GM10266 (cell line): ENCODE measurements at regions not wholly inside any gene's neighbourhood (a gene's known extent, or its start where the extent isn't known, plus 50 kb on each side); places are given as distances from the start of the nearest gene placed in this dataset.

Experiments used
- DNase-seq: peaks from one replicate; pipeline ENCODE4 v3.0.0; 2012; ENCODE audit errors: extremely low spot score
- CTCF ChIP-seq: IDR thresholded peaks from 2 replicates; pipeline ENCODE4 v1.5.1; 2012; ENCODE audit warnings: mild to moderate bottlenecking, low read depth; ENCODE audit not compliant: control insufficient read depth, insufficient read depth; ENCODE audit errors: missing control alignments

- DNase-seq: no peak
- TF ChIP-seq CTCF: no peak
These were observed 114.1 kb upstream of the RREB1 start for GRCh38 chr6:6993503-6994237.

GRCh38 chr6:6994796-6995195 is 113.0 kb upstream of the RREB1 start:
- DNase-seq: no peak
- TF ChIP-seq CTCF: no peak

- no peak for TF ChIP-seq CTCF
- no peak for DNase-seq
These were observed 112.4 kb upstream of the RREB1 start for GRCh38 chr6:6995328-6995727.

GRCh38 chr6:6996124-6996523 is 111.6 kb upstream of the RREB1 start:
- no peak for TF ChIP-seq CTCF
- DNase-seq: no peak

GRCh38 chr6:6997263-6998193 is 110.2 kb upstream of the RREB1 start:
- TF ChIP-seq CTCF: no peak
- DNase-seq: no peak

- DNase-seq: no peak
- no peak for TF ChIP-seq CTCF
These were observed 109.6 kb upstream of the RREB1 start for GRCh38 chr6:6998194-6998569.
